Astrocyte (in vitro differentiated cells and primary cell): ENCODE measurements at regions not wholly inside any gene's neighbourhood (a gene's known extent, or its start where the extent isn't known, plus 50 kb on each side); places are given as distances from the start of the nearest gene placed in this dataset.

Source experiments
- DNase-seq: peaks from one replicate; pipeline ENCODE4 v3.0.0-alpha.2; 2010; ENCODE audit warnings: low read depth
- FAIRE-seq: peaks from 2 replicates; lab custom pipeline; 2011; peaks lifted over from hg19 to GRCh38; lab: Jason Lieb, UNC
- H2AFZ ChIP-seq: 2 replicates; pipeline ENCODE4 v1.6.0; 2012; ENCODE audit warnings: low read depth, low read length, inconsistent platforms
- H3K27ac ChIP-seq: 2 replicates; pipeline ENCODE4 v1.5.1; 2011; ENCODE audit warnings: low read depth, low read length, inconsistent platforms
- H3K27me3 ChIP-seq: 2 replicates; pipeline ENCODE4 v1.6.0; 2011; ENCODE audit warnings: low read length, inconsistent platforms; ENCODE audit not compliant: insufficient read depth
- H3K36me3 ChIP-seq: 2 replicates; pipeline ENCODE4 v1.5.1; 2011; ENCODE audit warnings: low read length, inconsistent platforms; ENCODE audit not compliant: insufficient read depth
- H3K4me1 ChIP-seq: 2 replicates; pipeline ENCODE4 v1.5.1; 2011; ENCODE audit warnings: low read length, inconsistent platforms; ENCODE audit not compliant: insufficient read depth
- H3K4me2 ChIP-seq: 2 replicates; pipeline ENCODE4 v1.6.0; 2012; ENCODE audit warnings: low read length, inconsistent platforms
- H3K4me3 ChIP-seq: 2 replicates; pipeline ENCODE4 v1.5.1; 2011; ENCODE audit warnings: low read depth, mild to moderate bottlenecking, low read length, inconsistent platforms; ENCODE audit not compliant: insufficient read depth
- H3K79me2 ChIP-seq: 2 replicates; pipeline ENCODE4 v1.6.0; 2012; ENCODE audit warnings: mild to moderate bottlenecking, low read length, inconsistent platforms; ENCODE audit not compliant: insufficient read depth
- H3K9ac ChIP-seq: 2 replicates; pipeline ENCODE4 v1.6.0; 2012; ENCODE audit warnings: mild to moderate bottlenecking, low read length, inconsistent platforms
- H3K9me3 ChIP-seq: 2 replicates; pipeline ENCODE4 v1.5.1; 2012; ENCODE audit warnings: low read depth, mild to moderate bottlenecking, low read length, inconsistent platforms; ENCODE audit not compliant: insufficient read depth
- H4K20me1 ChIP-seq: 2 replicates; pipeline ENCODE4 v1.6.0; 2012; ENCODE audit warnings: low read length, inconsistent platforms; ENCODE audit not compliant: insufficient read depth
- H3K27ac Mint-ChIP-seq: one replicate; pipeline ENCODE4 v1.8.0; 2021; ENCODE audit warnings: mild to moderate bottlenecking, mixed read lengths; ENCODE audit not compliant: unreplicated experiment
- H3K27me3 Mint-ChIP-seq: one replicate; pipeline ENCODE4 v1.8.0; 2021; ENCODE audit warnings: low read depth, mixed read lengths; ENCODE audit not compliant: unreplicated experiment
- H3K36me3 Mint-ChIP-seq: one replicate; pipeline ENCODE4 v1.8.0; 2021; ENCODE audit warnings: low read depth, mixed read lengths; ENCODE audit not compliant: unreplicated experiment
- H3K4me1 Mint-ChIP-seq: one replicate; pipeline ENCODE4 v1.8.0; 2021; ENCODE audit warnings: low read depth, mixed read lengths; ENCODE audit not compliant: unreplicated experiment
- H3K4me3 Mint-ChIP-seq: one replicate; pipeline ENCODE4 v1.8.0; 2021; ENCODE audit warnings: mild to moderate bottlenecking, moderate library complexity, mixed read lengths; ENCODE audit not compliant: unreplicated experiment
- H3K9me3 Mint-ChIP-seq: one replicate; pipeline ENCODE4 v1.8.0; 2021; ENCODE audit warnings: mild to moderate bottlenecking, mixed read lengths; ENCODE audit not compliant: unreplicated experiment
- CTCF ChIP-seq: IDR thresholded peaks from 2 replicates; pipeline ENCODE4 v1.5.1; 2011; ENCODE audit warnings: low read depth, mild to moderate bottlenecking, inconsistent platforms, low read length, moderate library complexity; ENCODE audit not compliant: insufficient read depth
- EZH2 ChIP-seq: IDR thresholded peaks from 2 replicates; pipeline ENCODE4 v1.6.1; 2012; ENCODE audit warnings: mild to moderate bottlenecking, low read length, inconsistent platforms; ENCODE audit not compliant: insufficient read depth

- no peak overlapping the region for H3K4me3 Mint-ChIP-seq
- H3K9me3 Mint-ChIP-seq = no peaks in the 10 kb centered on the region
- H3K79me2 ChIP-seq = no peaks in the 10 kb centered on the region
- DNase-seq (no peak), FAIRE-seq (no peak)
- no peaks in the 10 kb centered on the region for H3K36me3 ChIP-seq
- no peak overlapping the region for H3K27ac ChIP-seq
- no peaks in the 10 kb centered on the region for H3K4me1 ChIP-seq
- no peaks in the 10 kb centered on the region for H4K20me1 ChIP-seq
- H3K9ac ChIP-seq = no peak overlapping the region
- H3K27me3 ChIP-seq = no peaks in the 10 kb centered on the region
- H3K27ac Mint-ChIP-seq = no peak overlapping the region
- no peaks in the 10 kb centered on the region for H3K9me3 ChIP-seq
- no peaks in the 10 kb centered on the region for H3K36me3 Mint-ChIP-seq
- no peak overlapping the region for H3K4me2 ChIP-seq
- H3K27me3 Mint-ChIP-seq = peaks cover 10% of the 10 kb centered on the region
- H3K4me3 ChIP-seq = no peak overlapping the region
- TF ChIP-seq CTCF (no peak), EZH2 (no peak)
- no peaks in the 10 kb centered on the region for H3K4me1 Mint-ChIP-seq
- no peak overlapping the region for H2AFZ ChIP-seq
Measured at GRCh38 chr1:177660188-177660587, 309.7 kb downstream of the SEC16B start.

GRCh38 chr1:177659281-177659680, 310.6 kb downstream of the SEC16B start:
- H3K27me3 ChIP-seq = no peaks in the 10 kb centered on the region
- no peaks in the 10 kb centered on the region for H3K36me3 ChIP-seq
- Mint-ChIP-seq H3K36me3 (no peaks in the 10 kb centered on the region), H3K4me3 (no peak overlapping the region), H3K27me3 (peaks cover 10% of the 10 kb centered on the region), H3K27ac (no peak overlapping the region), H3K9me3 (no peaks in the 10 kb centered on the region), H3K4me1 (no peaks in the 10 kb centered on the region)
- DNase-seq (no peak), FAIRE-seq (no peak)
- H4K20me1 ChIP-seq = no peaks in the 10 kb centered on the region
- H3K4me2 ChIP-seq = no peak overlapping the region
- H3K4me1 ChIP-seq = no peaks in the 10 kb centered on the region
- H2AFZ ChIP-seq = no peak overlapping the region
- H3K9me3 ChIP-seq = no peaks in the 10 kb centered on the region
- no peak overlapping the region for H3K4me3 ChIP-seq
- H3K79me2 ChIP-seq = no peaks in the 10 kb centered on the region
- H3K9ac ChIP-seq = no peak overlapping the region
- TF ChIP-seq CTCF (no peak), EZH2 (no peak)
- no peak overlapping the region for H3K27ac ChIP-seq

DNA sequence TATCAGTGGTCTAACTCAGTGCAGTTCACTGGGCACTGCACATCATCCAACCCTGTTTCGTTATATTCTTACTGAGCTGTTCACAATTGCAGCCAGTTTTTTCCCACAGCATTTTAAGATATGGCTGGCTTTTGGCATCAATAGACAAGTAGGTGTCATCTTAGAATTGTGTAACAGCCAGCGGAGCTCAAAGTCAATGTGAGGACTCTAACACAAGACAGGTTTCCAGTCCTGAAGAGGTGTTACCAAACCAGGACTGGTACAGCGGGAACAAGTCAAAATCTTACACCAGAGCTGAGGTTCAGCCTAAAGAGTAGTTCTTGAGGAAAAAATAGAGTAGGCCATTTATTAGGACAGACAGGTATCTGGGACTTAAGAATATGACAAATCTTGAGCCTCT, 313.3 kb downstream of the SEC16B start:
- no peak overlapping the region for H3K27ac ChIP-seq
- H3K4me2 ChIP-seq = no peak overlapping the region
- H2AFZ ChIP-seq = no peak overlapping the region
- DNase-seq (no peak), FAIRE-seq (no peak)
- no peaks in the 10 kb centered on the region for H4K20me1 ChIP-seq
- H3K4me1 ChIP-seq = no peaks in the 10 kb centered on the region
- H3K36me3 ChIP-seq = no peaks in the 10 kb centered on the region
- H3K4me1 Mint-ChIP-seq = no peaks in the 10 kb centered on the region
- no peaks in the 10 kb centered on the region for H3K27me3 ChIP-seq
- TF ChIP-seq EZH2 (no peak), CTCF (no peak)
- H3K9me3 ChIP-seq = no peaks in the 10 kb centered on the region
- H3K9ac ChIP-seq = no peak overlapping the region
- no peak overlapping the region for H3K4me3 Mint-ChIP-seq
- no peaks in the 10 kb centered on the region for H3K79me2 ChIP-seq
- H3K27me3 Mint-ChIP-seq = peaks cover 10% of the 10 kb centered on the region
- no peak overlapping the region for H3K27ac Mint-ChIP-seq
- H3K36me3 Mint-ChIP-seq = no peaks in the 10 kb centered on the region
- no peak overlapping the region for H3K4me3 ChIP-seq
- peaks cover 2% of the 10 kb centered on the region for H3K9me3 Mint-ChIP-seq
